Activated effector memory CD4-positive, alpha-beta T cell treated with anti-CD3 and anti-CD28 coated beads, Interleukin-2, amount 50 U/mL, for 16 hours (primary cell): ENCODE measurements at regions not wholly inside any gene's neighbourhood (a gene's known extent, or its start where the extent isn't known, plus 50 kb on each side); places are given as distances from the start of the nearest gene placed in this dataset.

ENCODE experiments used
- DNase-seq: peaks from one replicate; pipeline ENCODE4 v3.0.0-alpha.2; 2020

DNA sequence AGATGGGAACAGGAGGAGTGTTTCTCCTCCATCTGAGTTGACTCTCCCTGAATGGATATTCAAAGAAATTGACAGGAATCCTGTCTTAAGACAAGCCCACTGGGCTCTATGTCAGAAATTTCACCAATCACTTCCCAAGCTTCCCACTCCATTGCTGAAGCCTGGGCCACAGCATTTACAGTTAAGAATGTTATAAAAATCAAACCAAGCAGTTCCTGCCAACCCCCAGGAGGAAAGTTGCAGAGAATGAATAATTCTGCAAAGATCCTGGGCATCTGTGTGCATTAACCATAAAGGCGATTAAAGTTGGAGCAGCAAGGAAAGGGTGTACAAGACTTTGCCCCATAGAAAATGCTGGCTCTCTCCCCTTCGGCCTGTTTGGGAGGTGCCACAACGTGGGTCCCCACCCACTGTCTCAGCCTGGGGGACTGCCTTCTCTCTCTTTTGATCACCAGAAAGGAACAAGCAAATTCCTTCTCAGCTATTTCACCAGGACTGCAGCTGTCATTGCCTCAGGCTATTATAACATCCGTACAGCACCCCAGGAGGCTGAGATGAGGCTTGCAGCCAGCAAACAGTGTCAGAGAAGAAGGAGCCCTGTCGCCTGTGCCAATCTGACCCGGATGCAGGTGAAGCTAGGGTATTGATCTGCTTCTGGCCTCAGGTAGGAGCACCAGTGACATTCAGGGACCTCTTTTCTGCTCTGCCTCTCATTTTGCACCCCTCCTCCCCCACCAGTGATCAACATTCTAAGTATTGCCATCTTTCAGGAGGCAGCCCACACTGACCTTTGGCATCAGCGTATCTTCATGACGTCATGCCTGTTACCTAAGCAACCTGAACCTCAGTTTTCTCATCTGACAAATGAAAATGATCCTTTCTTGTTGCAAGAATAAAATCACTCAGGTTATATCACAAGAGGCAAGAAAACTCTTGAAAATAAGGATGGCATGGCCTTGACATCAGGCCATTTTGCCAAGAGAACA, 219.0 kb downstream of the SH3BP4 start:
- no peak for DNase-seq

DNA sequence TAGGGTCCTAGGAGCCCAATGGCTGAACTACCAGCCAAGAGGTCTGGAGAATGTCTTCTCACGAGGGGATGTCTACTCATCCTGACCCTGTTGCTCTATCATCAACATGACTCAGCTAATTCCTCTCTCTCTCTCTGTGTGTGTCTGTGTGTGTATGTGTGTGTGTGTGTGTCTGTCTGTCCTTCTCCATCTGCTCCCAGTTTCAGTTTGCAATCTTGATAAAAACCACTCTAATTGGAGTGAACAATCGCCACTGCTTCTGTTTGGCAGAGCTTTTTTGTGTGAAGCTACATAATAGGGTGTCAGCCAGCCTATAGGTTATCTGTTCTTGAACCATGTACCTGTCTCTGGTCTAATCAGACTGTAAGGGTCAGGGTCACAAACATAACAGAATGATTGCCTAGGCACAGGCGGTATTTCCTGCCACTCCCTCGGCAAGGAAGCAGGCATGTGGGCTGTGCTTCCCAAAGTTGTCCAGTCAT, 219.8 kb downstream of the SH3BP4 start:
- DNase-seq = no peak

DNA sequence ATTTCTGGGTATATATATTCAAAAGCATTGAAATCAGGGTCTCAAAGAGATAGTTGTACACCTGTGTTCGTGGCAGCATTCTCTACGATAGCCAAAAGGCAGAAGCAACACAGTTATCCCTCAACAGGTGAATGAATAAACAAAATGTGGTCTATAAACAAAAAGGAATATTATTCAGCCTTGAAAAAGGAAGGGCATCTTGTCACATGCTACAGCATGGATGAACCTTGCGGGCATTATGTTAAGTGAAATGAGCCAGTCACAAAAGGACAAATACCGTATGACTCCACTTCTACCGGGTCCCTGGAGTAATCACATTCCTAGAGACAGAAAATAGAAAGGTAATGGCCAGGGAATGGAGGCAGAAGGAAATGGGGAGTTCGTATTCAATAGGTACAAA, 228.8 kb downstream of the SH3BP4 start:
- no peak for DNase-seq

DNA sequence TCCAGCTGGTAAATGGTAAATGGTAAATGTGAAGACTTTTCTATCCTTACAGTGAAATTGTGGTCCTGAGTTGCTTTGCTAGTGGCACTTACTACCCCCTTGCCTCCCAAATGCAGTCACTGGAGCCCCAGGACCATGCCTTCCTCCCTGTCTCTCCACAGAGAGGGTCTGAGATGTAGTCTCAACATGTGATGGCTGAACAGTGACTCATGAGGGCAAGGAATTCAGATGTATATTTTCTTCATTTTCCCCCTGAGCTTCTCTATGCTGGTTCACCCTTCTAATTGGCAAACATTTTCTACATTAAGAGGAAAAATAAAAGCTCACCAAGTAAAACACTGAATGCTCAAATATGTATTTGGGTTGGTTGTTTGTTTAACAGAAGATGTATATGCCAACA, 232.0 kb downstream of the SH3BP4 start:
- no peak for DNase-seq

DNA sequence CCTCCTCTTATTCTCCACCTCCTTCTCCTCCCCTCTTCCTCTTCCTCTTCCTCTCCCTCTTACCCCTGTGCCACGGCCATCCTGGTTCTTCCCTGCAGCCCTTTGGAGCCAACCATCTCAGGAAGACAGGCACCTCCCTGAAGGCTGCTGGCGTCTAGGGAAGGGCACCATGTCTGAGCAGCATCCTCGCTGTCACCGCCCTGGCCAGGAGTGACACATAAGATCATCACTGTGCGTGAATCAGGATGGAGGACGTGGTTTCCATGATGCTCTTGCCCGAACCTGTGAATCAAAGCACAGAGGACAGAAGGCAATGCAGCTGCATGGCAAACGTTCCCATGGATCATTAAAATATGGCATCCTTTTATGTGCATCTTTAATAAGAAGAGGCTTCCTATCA, 236.0 kb downstream of the SH3BP4 start:
- DNase-seq = no peak

DNA sequence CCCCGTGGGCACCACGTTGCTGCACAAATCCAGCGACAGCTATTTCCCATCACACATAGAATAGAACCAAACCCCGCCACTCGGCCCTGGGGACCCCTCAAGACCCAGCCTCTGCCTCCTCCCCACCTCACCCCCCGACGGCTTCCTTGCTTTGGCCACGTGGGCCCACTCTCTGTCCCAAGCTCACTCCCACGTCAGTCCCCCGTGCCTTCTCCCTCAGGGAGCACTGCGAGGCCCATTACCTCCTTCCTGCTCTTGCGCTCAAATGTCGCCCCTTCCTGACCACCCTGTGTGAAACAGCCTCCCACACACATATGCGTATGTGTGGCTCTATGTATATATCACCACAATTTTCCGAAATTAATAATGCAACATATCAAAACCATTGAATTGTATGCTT, 239.7 kb downstream of the SH3BP4 start:
- DNase-seq = no peak

DNA sequence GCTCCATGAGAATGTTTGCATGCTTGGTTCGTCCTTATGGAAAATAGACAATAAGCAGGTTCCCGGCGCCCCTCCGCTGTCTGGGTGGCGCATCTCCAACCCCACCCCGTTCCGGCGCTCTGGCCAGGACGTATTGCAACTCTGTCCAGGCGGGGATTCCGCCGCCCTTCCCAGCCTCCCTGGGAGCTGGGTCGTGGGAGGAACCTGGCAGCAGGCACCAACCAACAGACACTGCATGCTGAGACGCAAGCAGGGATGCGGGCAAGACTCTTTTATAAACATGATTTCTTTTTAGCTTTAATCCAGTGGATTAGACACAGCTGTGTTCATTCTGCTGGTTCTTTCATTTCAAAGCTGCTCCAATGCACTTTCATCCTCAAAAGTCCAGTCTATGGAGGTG, 240.2 kb downstream of the SH3BP4 start:
- DNase-seq = no peak

DNA sequence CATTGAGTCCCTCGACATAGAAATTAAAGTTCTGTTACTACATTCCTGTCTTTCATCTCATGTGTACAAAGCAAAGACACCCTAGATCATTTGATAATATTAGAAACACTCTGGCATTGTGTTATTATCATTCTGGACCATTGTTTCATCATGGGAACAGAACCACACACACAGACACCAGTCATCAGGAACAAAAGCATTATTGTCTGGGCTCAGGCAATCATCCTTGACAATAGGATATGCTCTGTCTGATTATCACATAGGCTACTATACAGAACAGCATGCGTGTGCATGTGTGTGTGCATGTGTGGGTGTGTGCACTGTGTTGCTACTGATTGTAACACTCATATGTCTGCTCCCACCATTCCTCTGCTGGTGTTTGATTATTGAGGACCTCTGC, 242.5 kb downstream of the SH3BP4 start:
- DNase-seq = no peak

DNA sequence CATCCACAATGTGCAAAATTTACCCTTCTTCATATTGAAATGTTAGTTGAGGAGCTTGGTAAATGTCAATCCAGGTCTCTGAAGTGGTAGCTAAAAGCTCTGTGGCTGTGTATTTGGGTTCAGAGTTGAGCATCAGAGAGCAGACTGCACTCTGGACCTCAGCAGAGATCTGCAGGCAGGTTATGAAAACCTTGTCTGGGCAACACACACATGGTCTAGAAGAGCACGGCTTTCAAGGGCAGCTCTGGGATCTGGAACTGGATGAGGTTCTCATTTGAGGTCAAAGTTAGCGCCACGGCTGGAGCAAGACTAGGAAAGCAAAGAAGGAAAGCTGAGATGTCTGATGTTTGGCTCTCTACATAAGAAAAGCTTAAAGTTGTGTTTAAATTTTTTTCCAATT, 243.0 kb downstream of the SH3BP4 start:
- DNase-seq = no peak

DNA sequence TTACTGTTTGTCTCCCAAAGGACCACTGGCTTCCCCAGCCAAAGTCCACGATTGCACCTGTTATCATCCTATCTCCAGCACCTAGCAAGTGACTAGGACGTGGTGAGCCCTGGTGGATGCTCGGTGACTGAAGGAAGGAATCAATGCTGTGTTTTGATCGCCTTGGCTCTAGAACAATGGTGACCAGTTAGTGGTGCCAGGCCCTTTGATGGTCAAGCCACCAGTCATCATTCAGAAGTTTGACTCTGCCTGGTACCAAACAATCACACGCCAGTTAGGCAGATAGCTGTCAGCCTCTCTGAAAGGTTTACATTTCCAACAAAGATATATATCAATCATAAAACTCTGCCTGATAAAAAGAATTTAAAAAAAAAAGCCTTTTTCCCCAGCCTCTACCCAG, 244.1 kb downstream of the SH3BP4 start:
- no peak for DNase-seq

DNA sequence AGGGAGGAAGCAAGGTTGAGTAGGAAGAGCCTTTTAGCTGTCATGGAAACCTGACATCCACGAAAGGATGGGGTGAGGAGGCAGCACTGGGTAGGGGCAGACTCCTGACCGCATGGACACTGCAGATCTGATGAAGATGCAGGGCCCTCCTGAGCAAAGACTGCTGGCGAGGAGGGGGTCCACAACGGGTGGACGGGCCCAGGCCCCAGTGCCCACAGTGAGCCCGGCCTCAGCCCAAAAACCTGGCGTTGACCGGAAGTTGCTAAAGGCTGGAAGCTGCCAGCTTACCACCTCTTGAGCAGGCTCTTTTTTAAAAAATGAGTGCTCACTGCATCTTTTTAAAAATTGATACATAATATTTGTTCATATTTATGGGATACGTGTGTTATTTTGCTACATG, 247.3 kb downstream of the SH3BP4 start:
- no peak for DNase-seq

DNA sequence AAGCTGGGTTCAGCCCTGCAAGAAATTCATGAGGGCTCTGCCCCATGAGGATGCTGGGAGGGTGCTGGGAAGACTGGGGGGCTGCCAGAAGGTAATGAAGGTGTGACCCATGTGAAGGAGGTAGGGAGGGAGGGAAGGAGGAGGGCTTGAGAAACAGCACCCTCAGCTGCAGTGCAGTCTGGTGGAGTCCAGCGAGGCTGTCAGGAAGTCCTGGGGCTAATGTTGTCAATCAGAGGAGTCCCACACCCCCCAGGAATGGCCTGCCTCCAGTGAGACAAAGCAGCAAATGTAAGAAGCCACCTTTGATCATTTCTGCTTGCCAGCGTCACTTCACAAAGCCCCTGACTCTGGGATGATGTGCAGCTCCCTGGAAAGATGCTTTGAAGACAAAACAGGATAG, 248.4 kb downstream of the SH3BP4 start:
- no peak for DNase-seq

DNA sequence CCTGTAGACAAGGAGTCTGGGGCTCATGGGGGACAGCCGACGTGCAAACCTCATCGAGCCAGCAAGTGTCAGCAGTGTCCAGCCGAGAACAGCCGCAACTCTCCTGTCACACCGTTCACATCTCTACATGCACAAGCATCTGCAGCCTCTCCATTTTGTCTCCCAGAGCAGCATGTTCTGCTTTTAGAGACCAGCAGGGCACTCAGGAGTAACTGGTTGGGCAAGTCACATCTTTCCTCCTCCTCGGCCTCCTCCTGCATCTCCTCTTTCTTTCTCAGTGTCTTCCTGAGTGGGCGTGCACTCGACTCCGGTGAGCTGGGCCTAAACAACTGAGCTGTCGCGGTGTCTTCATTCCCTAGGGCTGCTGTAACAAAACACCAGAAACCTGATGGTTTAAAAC, 249.9 kb downstream of the SH3BP4 start:
- DNase-seq = no peak

DNA sequence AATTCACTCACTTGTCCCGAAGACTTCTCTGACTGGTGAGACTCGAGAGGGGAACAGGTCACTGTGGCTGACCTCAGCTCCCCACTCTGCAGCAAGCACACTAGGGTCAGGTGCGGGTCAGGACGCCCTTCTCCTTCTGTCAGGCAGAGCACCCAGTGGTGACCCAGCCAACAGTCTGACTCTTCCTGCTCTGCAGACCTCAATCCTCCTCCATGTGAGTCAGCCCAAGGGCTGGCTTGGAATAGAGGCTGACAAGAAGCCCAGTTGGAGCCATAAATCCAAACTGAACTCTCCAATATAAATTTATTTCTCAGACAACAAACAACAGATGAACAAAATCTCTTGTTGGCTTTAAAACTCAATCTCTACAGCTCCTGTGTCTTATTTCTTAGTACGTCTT, 253.1 kb downstream of the SH3BP4 start:
- no peak for DNase-seq

DNA sequence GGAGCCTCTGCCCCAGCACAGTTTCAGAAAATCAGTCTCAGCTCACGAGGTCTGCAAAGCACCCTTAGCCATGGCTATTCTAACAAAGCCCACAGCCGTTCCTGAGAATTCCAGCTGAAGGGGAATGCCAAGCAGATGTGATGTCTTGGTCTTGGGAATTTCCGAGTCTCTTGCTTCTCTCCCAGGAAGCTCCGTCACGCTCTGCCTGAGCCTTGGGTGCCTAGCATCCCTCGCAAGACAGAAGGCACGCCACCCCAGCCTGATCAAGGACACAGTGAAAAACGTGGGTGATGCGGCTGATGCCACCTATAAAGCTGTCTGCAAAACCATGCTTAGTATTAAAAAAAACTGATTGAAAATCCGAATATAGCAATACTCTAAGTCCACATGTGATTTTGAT, 254.6 kb downstream of the SH3BP4 start:
- no peak for DNase-seq

DNA sequence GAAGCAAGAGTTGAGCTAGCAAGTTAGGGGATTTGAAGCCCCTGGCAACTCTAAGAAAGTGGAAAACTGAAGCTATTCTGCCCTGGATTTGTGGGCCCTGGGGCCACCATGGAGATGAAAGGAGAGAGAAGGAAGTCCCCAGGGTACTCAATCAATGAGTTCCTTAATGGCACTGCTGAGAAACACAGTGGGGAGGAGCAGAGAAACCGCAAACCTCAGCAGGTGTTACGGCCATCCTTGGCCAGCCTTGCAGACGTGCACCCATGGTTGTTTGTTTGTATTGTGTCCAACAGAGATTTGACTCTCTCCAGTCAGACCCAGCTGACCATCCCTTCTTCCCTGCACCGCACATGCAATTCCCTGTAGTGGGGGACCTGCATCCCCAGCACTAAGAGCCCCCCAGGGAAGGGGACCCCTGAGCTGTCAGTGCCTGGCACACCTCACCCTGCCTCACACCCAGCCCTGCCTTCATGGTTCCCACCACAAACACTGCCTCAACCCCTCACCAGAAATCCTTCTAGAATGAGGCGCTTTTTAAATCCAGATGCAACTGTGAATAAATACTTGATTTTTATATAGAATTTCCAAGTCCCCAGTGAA, 255.3 kb downstream of the SH3BP4 start:
- no peak for DNase-seq

DNA sequence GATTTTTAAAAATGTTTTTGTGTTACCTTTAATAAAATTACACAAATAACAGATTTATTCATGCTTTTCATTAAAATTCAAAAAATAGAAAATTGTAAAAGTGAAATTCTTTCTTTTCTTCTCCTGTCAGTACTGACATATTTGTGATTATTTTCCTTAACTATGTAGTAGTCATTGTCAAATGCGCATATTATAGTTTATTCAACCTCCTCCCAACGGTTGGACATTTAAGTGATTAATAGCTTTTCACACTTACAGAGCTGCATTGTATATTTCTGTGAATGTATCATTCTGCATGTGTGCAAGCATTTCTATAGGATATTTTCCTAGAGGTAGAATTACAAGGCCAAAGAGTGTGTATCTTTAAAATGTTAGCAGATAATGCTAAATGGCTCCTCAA, 259.2 kb downstream of the SH3BP4 start:
- no peak for DNase-seq

DNA sequence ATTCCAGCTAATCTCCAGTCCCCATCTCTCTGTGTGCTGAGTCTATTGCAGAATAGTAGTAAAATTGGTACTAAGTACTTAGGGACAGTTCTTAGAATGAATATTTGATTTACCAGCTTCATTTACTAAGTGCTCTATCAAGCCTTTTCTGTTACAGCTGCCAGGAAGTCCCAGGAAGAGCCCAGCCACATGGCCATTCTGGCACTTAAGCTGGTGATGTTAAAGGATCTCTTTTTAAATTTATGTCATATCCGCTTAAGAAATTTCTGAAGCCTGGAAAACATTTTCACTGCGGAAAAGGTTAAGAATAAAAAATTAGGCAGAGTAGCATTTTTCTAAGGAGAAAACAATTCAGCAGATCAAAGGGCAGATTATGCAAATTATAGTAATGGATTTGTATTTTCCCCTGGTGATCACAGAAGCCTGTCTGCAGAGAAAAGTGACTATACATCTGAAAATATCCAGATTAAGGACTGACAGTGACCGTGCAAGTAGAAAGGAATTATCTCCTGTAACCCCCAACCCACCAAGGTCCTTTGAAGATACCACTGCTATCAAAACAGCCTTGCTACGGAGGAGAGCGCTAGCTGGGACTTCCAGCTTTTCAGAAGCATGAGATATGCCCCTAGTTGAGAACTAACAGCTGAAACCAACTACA, 260.8 kb downstream of the SH3BP4 start:
- no peak for DNase-seq

DNA sequence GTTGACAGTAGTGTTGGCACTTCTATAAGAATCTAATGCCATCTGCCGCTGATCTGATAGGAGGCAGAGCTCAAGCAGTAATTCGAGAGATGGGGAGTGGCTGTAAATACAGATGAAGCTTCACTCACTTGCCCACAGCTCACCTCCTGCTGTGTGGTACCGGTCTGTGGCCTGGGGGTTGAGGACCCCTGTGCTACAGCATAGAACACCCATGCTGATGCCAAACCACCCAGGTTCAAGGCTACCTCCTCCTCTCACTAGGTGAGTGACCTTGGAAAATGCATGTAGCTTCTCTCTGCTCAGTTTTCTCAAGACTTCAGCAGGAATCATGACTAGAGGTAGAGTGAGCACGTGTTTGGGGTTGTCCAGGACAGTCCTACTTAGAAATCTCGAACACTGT, 263.4 kb downstream of the SH3BP4 start:
- no peak for DNase-seq

DNA sequence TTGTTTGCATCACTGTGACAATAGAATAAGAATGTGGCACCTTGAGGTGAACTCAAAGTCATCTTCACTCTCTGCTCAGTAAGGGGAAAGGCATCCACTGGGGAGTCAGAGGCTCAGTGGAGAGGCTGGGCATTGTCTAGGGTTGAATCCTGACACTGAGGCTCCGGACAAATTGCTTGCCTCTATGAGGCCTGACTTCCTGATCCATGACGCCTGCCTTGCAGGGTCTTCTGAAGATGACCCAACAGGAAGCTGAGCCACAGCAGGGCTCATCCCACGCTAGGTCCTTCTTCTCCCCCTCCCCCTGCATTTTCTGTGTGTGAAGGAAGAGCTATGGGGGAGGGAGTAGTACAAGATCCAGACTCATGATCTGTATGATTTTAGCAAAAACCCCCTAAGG, 265.1 kb downstream of the SH3BP4 start:
- DNase-seq = no peak

DNA sequence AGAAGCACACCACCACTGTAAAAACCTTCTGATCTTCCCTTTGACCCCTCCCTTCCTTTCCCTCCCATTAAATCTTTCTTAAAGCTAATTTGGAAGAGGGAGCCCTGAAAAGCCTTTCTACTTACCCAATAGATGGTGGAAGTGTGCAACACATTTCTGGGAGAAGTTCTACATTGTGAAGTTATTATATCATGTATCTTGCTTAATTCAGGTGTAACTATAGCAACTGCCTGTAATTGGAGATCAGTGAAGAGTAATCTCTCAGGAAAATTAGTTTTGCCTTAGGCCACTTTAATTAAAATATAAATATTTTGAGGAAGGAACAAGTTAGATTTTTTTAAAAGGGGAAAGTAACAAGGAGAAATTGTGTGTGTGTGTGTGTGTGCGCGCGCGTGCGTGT, 266.0 kb downstream of the SH3BP4 start:
- no peak for DNase-seq

DNA sequence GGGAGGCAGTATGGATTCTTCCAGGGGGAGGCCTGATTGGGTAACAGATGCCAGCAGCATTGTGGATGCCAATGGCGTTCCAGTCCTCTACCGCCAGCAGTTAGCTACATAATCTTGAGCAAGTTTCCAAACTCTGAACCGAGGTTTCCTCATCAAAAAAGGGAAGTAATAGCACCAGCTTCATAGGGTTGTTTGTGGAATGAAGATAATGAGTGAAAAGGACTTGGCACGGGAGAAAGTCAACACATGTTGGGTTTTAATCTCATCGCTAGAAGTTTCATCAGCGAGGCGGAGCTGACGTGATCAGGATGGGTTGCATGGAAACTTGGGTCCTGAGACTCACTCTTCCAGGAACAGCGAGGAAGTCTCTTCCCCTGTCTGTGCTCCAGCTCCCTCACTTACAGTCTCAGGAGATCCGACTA, 266.7 kb downstream of the SH3BP4 start:
- no peak for DNase-seq

DNA sequence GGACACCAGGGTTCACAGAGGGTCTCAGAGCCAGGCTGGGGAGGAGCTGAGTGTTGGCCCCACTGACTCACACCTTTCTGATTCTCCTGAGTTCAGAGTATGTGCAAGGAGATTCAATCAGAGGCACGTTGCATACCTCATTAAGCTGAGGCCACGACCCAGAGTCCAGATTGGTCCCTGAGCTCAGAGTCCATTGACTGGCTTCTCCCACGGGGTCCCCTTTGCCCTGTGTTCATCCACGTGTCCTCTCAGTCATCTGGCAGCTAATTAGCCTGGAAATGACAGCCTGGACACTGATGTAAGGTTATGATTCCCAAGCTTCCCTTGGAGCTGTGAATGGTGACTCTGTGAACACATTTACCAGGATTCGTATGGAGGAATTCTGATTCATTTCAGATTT, 267.2 kb downstream of the SH3BP4 start:
- no peak for DNase-seq

DNA sequence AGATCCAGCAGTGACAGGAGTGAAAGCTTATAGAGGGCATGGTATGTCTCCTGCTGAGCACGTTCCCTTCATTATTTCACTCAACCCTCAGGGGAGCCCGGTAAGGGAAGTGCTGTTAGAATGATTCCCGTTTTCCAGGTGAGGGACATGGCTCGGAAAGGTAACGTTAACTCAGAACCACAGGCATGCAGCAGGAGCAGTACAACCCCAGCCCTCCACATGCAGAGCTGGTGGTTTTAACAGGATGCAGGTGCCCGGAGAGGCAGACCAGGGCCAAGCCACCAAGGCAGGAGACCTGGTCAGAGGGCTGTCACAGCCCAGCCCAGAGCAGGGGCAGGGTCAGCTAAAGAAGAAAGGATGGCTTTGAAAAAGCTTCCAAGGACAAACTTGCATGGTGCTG, 268.5 kb downstream of the SH3BP4 start:
- no peak for DNase-seq
